SKM-1 treated with dmso at 0.1 percent for 144 hours (cell line): ENCODE measurements at regions not wholly inside any gene's neighbourhood (a gene's known extent, or its start where the extent isn't known, plus 50 kb on each side); places are given as distances from the start of the nearest gene placed in this dataset.

ENCODE experiments used
- DNase-seq: peaks from one replicate; lab custom pipeline; 2025; ENCODE audit not compliant: unreplicated experiment; lab: John Stamatoyannopoulos, UW

- no peak for DNase-seq
Observed at GRCh38 chr3:89625945-89626344, 518.5 kb downstream of the EPHA3 start.

DNA sequence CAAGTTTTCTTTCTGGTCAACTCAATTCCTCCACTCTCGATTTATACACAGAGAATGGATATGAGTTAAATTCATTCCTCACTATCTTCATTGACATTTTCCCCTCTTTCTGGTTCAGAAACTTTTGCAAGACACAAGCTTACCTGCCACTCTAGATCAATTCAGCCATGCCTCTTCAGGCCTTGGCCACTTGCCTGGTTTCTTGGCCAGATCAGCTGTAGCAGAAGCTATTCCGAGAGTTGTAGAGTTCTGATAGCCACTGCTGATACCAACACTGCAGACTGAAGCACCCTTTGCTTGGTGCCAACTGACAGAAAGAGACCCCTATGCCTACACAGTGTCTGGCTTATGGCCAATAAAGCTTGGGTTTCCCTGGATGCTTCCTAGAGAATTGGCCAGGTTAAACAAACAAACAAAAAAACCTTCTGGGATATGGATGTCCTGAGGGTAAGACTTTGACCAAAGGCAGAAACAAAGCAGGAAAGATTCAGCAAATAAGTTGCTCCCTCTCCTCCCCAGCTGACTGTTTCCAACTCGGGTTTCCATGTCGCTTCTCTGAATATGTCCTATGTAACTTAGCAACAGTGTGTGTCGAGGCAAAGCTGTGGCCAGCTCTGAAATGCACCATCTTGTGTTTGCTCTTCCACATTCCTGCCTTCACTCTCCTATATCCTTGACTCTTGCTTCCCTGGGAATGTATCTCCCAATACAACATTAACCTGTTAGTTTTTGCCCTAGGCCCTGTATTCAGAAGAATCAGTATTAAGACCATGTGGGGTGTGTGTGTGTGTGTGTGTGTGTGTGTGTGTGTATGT lies 521.6 kb downstream of the EPHA3 start:
- DNase-seq: no peak

DNA sequence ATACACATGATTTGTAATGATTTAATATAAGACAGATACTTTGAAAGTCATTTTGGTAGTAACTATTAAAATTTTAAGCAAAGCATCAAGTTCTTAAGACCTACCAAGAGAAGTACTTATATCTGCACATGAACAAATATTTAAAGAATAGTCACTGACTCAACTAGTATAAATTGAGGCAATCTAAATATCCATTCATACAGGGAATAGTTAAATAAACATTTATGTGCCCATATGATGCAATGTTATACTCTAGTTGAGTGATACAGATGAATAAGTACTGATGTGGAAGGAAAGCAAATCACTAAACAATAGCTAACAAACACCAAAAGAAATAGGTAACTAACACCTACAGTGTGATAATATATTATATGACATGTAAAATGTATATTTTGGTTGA lies 527.7 kb downstream of the EPHA3 start:
- DNase-seq: no peak

- no peak for DNase-seq
Observed at GRCh38 chr3:89644716-89645115, 537.3 kb downstream of the EPHA3 start.

DNA sequence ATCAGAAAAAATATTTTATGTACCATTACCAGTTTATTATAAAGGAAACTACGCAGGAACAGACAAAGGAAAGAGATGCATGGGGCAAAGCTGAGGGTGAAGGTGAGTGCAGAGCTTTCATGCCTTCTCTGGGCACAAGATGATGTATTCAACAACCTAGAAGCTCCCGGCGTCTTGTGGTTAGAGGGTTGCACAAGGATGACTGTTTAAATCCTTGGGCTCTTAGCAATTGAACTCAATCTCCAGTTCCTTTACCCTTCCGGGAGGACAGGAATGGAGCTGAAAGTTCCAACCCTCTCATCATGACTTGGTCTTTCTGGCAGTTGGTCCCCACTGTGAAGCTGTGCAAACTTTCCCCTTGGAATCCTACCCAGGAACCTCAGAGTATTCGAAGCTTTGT lies 542.0 kb downstream of the EPHA3 start:
- DNase-seq: no peak

DNA sequence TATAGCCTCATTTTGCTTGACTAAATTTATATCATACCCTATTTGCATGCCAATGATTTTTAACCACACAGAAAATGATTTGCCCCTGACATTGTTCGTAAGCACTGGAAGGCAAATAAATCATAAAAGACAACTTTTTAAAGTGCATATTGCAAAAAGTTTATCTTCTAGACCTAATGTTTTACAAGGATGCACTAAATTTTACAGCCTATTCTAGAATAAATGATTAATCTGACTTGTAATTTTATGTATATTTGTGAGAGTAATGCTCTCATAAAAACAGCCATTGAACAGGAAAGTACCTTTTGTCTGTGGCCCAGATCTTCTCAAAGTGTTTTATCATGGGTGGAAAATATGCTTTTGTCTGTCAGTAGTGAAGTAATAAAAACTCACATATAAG lies 546.6 kb downstream of the EPHA3 start:
- DNase-seq: no peak

GRCh38 chr3:89656388-89656787 lies 549.0 kb downstream of the EPHA3 start:
- DNase-seq: no peak

GRCh38 chr3:89679686-89680085 lies 572.3 kb downstream of the EPHA3 start:
- no peak for DNase-seq

DNA sequence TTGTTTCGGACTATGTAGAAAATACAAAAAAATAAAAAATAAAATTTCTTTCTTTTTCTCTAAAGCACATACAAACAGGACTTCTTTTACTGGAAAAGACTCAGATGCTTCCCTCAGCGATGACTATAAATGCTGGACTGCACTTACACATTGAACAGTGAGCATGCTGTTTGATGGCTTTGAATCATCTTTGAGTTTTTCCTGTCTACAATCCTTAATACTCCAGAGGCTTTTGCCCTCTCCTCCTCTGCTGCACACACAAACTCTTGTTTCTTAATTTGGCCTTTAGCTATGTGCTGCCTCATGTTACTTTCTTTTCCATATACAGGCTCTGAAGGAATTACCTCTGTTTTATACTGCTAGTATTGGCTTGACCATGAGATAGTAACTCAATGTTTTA lies 575.1 kb downstream of the EPHA3 start:
- no peak for DNase-seq

DNA sequence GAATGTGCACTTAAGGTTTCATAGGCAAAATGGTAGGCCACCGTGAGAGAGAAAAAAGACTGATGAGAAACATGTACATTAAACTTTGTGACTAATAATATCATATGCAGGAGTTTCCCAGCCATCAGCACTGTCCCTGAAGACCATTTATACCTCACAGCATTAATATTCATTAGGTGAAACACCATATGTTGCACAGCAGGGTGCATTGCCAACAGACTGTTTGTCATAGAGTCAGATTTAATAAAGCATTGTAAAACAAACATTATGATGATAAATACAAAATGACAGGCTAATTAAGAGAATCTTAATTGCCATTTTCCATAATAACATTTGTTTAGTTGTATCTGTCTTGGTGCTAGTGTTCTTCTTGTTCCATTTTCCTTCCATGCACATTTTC lies 578.3 kb downstream of the EPHA3 start:
- no peak for DNase-seq

DNA sequence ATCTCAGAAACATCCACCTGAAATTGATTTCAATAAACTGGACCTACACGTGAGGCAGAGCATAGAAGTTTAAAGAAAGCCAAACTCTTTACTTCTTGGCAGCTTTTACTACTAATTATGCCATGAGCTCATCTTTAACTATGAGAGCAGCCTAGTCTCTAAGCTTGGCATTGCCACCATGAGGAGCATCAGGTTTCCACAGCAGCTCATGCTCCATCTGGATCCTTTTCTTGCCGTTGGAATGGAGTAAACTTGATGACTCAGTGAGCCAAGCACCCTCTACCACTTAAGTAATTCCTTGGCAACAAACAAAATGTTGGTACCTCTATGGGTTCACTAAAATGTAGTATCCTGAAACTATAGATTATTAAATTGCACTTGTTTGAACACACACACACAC lies 583.2 kb downstream of the EPHA3 start:
- no peak for DNase-seq

DNA sequence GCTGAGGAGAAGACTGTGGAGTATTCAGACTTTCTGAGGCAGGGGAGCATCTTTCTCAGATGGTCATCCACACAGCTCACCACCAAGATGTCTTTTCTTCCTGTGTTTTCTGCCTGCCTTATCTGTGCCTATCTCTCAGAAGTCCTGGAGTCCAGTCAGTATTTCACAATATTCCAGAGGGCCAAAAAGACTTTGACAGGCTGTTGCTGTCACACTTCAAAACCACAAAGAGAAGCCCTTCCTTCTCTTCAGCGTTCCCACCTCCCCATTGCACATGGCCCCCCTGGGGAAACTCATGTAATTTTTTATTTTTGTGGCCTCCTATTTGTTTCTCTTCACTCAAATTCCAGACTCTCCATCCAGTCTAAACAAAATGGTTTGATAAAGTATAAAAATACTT lies 585.2 kb downstream of the EPHA3 start:
- DNase-seq: no peak

- no peak for DNase-seq
Observed at GRCh38 chr3:89697321-89697916, 590.0 kb downstream of the EPHA3 start.

- no peak for DNase-seq
Observed at GRCh38 chr3:89698208-89698830, 590.9 kb downstream of the EPHA3 start.

DNA sequence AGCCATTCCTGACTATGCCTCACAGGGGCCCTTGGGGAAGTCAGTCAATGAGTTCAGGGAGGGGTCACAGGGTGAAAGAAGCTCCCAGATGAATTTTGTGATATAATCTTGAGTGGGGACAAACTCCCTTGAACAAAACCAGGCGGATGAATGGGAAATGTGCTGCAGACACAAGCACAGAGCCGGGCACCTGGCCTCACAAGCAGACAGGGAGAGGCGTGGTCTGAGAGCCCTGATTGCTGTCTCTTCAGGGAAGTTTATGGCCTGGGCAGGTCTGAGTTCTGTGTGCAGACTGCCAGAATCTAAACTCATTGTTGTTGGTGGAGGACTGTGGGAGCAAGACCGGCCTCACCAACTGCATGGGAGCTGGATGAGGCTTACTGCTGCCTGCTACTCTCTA lies 591.8 kb downstream of the EPHA3 start:
- DNase-seq: no peak

DNA sequence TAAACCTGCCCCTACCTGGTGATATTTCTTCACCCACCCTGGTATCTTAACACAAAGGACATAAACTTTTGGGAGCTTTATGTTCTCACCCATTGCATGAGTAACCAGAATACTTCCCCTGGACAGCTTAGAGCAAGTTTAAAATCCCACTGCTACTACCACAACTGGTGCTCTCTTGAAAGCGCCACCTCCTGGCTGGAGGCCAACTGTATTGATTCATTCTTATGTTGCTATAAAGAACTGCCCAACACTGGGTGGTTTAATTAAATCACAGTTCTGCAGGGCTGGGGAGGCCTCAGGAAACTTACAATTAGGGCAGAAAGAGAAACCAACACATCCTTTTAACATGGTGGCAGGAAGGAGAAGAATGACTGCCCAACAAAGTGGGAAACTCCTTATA lies 592.4 kb downstream of the EPHA3 start:
- no peak for DNase-seq

DNA sequence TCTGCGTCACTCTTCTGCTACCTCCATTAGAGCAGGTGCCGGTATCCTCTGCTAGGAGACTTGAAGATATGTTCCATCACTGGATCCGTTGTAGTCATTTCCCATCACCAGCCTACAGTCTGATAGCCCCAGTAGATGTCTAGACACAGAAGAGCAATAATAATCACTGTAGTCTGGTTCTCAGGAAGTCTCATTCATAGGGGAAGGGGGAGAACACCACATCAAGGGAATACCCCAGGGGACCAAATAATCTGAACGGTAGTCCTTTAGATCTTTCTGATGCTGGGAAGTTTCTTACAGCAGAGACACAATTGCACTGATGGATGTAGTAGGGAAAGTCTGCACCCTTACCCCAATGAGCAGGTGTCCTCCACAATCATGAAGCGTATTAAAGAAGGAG lies 595.0 kb downstream of the EPHA3 start:
- no peak for DNase-seq

- DNase-seq: no peak
Observed at GRCh38 chr3:89713196-89713595, 605.8 kb downstream of the EPHA3 start.

DNA sequence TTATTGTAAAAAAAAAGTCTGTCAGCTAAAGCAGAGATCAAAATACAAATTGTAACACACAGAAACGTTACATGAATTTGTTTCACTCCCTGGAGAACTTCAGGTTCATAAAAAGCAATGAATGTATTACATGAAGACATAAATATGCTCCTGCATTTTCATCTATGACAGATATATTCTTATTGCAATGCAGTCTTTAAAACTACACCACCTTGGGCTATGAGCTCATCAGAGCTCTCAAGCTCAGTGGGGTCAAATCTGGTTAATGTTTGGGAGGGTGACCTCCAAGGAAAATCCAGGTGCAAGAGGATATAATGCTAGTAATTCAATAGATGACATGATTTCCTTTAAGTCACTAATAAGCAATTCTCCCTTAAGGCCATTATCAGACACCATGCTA lies 606.8 kb downstream of the EPHA3 start:
- DNase-seq: no peak

DNA sequence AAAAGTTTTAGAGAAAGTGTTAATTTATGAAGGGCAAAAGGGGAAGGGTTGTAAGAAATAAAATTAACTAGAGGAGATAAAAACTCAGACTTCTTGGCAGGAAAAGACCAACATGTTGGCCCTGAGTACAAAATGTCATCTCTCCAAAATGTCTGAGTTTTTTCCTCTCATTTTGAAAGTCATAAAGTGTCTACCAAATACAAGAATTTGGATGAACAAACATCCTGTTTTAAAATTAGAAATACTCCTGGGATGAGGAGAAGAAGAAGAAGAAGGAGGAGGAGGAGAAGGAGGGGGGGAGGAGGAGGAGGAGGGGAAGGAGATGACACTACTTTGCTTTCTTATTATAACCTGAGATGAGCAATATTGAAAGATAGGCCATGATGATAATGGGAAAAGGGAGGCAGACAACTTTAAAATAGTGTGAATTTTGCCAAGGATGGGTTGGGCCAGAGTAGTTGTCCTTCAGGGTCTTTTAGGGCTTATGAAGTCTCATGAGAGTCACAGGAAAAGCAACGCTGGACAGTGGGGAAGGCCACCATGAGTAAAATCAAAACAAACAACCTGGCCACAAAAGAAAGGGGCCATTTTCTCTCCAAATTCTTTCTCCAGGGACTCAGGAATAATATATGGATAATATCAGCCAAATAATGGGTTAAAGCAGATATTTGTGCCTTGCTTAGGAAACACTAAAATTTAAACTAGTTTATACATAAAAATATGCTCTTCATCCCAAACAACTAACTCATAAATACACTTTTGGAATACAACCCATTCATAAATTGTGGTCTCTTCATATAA lies 632.9 kb downstream of the EPHA3 start:
- no peak for DNase-seq

GRCh38 chr3:89740881-89741177 lies 633.4 kb downstream of the EPHA3 start:
- no peak for DNase-seq

GRCh38 chr3:89742546-89742945 lies 635.1 kb downstream of the EPHA3 start:
- DNase-seq: no peak
